GM18507 (cell line): ENCODE measurements at regions not wholly inside any gene's neighbourhood (a gene's known extent, or its start where the extent isn't known, plus 50 kb on each side); places are given as distances from the start of the nearest gene placed in this dataset.

Source experiments
- DNase-seq: peaks from one replicate; pipeline ENCODE4 v3.0.0; 2011; ENCODE audit warnings: low read depth; ENCODE audit not compliant: insufficient read length; ENCODE audit errors: extremely low spot score
- FAIRE-seq: peaks from 2 replicates; lab custom pipeline; 2011; peaks lifted over from hg19 to GRCh38; lab: Jason Lieb, UNC

DNA sequence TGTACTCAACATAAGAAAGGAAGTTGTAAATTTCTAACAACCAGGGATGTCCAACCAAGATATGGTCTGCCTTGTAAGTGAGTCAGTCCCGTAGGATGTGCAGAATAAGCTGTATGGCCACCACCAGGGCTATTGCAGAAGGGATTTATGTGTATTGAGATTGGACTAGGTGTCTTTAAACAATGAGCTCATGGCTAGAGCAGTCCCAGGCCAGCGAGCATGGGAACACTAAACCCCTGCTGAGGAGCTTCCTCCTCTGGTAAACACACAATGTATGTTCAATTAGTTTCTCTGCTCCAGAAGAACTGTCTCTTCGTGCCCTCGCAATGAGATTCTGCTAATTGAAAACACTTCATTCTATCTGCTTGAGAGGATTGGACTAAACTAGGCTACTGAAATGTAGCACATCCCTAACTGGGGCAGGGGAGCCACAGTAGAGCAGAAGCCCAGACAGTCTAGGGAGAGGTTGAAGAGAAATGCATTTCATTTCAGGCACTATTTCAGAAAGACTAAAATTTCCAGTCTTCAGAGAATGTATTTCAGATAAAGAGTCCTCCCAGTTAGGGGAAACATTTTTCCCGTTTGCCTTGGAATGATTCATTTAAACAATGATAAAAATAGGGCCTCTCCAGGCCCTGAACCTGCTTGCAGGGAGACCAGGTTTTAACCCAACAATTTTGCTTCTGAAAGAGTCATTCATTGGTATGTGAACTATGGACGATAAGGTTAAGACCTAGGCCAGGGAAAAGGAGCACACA, 154.7 kb downstream of the FAM114A2 start:
- no peak for DNase-seq
- FAIRE-seq: no peak

DNA sequence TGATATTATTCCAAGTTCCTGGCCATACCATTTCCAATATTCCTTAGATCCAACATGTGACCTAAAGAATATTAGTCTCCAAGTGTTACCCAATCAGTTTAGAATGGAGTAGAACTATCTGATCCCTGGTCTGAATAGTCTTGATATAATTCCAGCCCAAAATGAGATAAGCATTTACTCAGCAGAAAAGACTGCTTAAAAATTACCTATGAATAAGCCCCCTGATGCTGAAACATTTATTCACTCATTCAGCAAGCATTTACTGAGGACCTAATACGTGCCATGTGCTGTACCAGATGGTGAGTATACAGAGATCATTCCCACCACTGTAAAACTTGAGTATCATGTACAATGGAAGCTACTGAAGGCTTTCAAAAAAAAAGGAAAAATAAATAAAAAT, 157.0 kb downstream of the FAM114A2 start:
- FAIRE-seq (no peak), DNase-seq (no peak)

DNA sequence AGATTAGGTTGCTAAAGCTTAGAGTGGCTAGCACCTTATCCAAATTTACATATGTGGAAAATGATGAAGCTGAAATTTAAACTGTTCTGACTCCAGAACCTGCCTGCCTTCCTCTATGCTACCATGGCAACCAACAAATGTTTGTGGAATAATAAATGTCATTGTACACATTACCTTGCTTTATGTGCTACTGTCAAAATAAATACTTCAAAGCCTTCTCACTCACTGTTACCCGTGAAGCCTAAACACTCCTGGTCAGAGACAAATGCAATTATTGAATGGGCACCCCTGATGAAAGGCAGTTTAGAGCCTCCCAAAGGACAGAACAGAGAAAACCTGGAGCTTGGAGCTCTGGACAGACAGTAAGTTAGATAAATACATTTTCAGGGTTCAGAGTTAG, 158.6 kb downstream of the FAM114A2 start:
- FAIRE-seq (no peak), DNase-seq (no peak)

DNA sequence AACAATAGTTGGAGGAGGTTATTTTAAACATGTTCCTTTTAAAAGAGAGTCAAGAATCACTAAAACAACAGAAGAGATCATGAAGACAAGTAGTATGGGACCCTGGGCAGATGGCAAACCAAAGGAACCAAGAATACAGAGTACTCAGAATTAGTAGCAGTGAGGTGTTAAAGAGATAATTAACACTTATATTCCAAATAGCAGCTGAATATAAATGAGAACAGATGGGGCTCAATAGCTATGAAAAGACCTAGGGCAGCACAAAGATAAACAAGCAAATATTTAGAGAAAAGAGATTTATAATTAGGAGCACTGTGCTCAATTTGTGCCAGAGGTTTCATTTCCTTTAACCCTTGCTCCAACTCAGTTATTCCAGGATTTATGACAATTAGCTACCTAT, 159.1 kb downstream of the FAM114A2 start:
- no peak for FAIRE-seq
- DNase-seq: no peak

DNA sequence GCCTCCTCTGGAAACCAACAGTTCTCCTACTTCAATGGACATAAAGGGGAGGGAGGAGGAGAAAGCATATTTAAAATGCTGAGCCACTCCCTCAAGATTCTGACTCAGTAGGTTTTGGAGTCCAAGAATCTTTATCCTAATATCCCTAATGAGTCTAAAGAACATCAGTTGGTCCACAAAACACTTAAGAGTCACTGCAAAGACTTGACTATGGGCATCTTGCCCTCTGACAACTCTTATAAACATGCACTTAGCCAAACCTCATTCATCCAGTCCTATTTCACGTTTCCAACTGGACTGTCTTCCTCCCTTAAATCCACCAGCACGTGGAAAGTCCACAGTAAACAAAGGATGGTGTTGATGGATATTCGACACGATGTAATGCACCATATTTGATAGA, 172.5 kb downstream of the FAM114A2 start:
- no peak for FAIRE-seq

DNA sequence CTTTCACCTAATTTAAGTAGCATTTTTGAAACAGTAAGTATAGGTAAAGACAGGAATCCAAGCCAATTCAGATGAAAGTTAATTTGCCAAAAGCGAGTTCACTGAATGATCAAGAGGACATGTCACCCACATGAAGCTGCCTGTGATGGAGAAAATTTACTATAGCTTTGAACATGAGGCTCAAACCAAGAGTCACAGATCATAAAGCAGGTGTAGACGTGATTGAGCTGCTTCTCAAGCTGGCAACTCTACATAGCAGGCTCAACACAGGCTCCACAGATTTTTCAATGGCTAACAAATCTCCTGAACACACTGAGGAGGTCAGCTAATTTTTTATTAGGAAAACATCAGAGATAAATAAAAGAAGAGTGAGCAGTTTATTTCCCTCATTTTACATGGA, 173.7 kb downstream of the FAM114A2 start:
- FAIRE-seq (no peak), DNase-seq (no peak)

More for the DNA sequence above, 172.5 kb downstream of the FAM114A2 start:
- no peak for DNase-seq

DNA sequence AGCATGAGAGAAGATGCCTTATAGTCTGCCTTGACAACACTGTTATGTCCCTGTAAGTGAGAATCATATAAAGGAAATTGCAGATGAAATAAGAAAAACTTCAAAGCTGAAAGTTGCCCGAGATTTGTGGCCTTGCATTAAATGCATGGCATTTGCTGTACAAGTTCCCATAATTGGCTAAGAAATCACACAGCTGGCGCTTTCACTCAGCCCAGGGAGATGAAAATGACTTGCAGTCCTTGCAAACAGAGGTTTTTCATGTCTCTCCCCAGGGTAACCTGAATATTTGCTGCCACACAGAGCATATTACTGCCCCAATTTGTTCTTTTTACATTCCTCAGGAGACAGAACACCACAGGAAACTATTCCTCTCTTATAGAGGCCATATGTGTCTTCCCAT, 174.8 kb downstream of the FAM114A2 start:
- no peak for DNase-seq
- FAIRE-seq: no peak
